ENCODE measurements at regions not wholly inside any gene's neighbourhood (a gene's known extent, or its start where the extent isn't known, plus 50 kb on each side); places are given as distances from the start of the nearest gene placed in this dataset.
A peak's percentile ranks its signal among the peaks of the same experiment; 100 is the strongest.
"Not testable (repeated sequence)": the region's sequence is repeated elsewhere in the genome, so short reads cannot be mapped to it uniquely, and the experiment has no call there.

- DNase-seq (ENCODE audit: low read depth in 2 of 2), result no peak
Measured at GRCh38 chr1:79543394-79543793, 536.9 kb upstream of the ADGRL4 start.

GRCh38 chr1:79539001-79539400 is 532.5 kb upstream of the ADGRL4 start:
- DNase-seq (ENCODE audit: low read depth in 2 of 2), result no peak

- no peak for DNase-seq (ENCODE audit: low read depth in 2 of 2)
Measured at GRCh38 chr1:79532555-79532954, 526.0 kb upstream of the ADGRL4 start.

- DNase-seq (ENCODE audit: low read depth in 2 of 2), result no peak
Measured at GRCh38 chr1:79531790-79532189, 525.3 kb upstream of the ADGRL4 start.

GRCh38 chr1:79530476-79530875 is 523.9 kb upstream of the ADGRL4 start:
- no peak for DNase-seq (ENCODE audit: low read depth in 2 of 2)

DNA sequence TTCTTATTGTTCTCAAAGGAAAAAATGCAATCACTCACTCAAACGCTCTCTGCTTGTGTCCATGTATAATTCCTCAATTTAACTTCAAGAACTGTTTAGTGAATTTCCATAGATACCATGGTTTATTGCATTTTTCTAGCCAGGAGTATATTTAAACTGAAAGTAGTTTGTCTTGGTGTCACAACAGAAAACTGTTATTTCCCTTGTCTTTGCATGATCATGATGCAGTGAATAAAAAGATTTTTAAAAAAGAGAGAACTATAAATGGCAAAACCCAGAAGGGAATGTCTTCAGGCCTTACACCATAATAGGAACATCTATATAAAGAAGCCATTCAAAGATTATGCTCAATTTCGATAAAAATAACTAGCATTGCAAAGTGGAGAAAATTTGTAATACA is 523.5 kb upstream of the ADGRL4 start:
- no peak for DNase-seq (ENCODE audit: low read depth in 2 of 2)

- no peak for DNase-seq (ENCODE audit: low read depth in 2 of 2)
Measured at GRCh38 chr1:79524126-79524525, 517.6 kb upstream of the ADGRL4 start.

DNA sequence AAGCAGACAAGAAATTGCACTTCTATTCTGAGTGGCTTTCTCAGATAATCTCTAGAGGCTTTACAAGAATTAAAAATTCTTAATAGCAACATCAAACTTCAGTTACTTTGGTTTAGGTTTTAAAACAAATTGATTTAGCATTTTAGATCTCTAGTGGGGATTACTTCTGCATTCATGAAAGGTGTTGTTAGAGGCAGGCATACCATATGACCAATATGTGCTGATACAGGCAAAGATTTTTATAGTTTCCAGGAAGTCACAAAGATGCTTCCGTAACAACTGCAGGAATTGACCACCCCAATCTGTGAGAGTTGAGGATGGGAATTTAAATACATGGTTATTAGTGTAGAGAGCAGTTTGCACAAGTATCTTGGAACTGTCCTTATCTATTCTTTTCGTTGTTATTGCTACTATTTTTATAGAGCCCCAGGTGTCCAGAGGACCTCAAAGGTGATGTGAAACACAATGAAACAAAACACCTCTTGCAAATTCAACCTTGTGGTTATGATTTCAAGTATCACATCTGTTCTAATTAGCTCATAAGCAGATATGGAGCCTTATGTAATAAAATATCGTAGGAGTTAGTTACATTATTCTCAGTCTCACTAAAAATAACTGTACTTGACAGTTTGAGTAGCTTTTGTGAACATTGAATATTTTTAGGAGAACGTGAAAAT is 512.7 kb upstream of the ADGRL4 start:
- no peak for DNase-seq (ENCODE audit: low read depth in 2 of 2)

DNA sequence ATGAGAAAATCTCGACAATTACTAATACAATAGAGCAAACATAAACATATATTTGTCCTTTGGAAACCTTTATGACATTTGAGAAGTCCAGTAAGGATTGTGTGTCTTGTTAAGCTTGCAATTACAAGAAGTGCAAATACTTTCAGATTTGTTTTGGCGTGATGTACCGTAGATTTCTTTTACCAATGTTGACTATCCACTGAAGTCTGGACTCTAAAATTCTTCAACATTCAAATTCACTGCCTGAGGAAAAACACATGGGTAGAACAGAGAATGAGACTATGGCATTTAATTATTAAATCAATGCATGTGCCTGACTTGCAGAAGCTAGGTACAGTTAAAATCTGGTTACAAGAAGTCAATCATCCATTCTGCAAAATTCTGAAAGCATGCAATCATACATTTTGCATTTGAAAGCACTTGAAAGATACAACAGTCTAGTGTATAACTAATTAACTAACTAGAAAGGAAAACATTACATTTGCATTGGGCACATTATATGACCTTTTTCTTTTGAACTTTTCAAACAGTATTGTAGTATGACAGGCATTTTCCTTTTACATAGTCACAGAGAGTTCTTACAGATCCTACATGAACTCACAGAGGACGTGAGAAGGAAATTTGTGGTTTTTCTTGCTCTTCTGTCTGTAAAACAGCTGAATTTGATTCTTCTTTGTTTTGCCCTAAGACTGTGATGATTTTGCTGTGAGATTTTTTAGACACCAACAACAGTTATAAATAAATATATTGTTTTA is 511.1 kb upstream of the ADGRL4 start:
- DNase-seq (ENCODE audit: low read depth in 2 of 2), result no peak

GRCh38 chr1:79507770-79508169 is 501.2 kb upstream of the ADGRL4 start:
- DNase-seq (ENCODE audit: low read depth in 2 of 2), result no peak

DNA sequence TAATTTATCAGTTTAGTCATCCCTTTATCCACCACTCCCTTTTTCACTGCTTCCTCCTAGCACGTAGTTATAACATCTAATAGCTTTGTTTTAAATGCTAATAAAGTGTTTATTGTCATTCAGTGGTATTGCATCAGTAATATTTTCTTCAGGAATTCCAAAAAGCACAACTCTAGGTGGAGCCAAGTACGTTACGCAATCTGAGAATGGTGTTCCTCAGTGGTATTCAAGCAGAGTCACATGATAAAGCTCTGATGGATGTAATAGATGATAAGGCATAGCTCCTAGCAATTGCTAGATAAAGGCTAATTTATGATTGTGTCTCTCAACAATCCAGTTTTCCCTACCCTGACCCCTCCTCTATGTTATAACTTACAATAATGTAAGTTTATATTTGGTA is 494.6 kb upstream of the ADGRL4 start:
- DNase-seq (ENCODE audit: low read depth in 2 of 2), result peak in 1 of 2 experiments; percentile 6

GRCh38 chr1:79499541-79499940 is 493.0 kb upstream of the ADGRL4 start:
- no peak for DNase-seq (ENCODE audit: low read depth in 2 of 2)

- peak in 1 of 2 experiments; percentile 14 for DNase-seq (ENCODE audit: low read depth in 2 of 2)
Measured at GRCh38 chr1:79497193-79497773, 490.8 kb upstream of the ADGRL4 start.

- DNase-seq (ENCODE audit: low read depth in 2 of 2), result no peak
Measured at GRCh38 chr1:79496129-79496528, 489.6 kb upstream of the ADGRL4 start.

DNA sequence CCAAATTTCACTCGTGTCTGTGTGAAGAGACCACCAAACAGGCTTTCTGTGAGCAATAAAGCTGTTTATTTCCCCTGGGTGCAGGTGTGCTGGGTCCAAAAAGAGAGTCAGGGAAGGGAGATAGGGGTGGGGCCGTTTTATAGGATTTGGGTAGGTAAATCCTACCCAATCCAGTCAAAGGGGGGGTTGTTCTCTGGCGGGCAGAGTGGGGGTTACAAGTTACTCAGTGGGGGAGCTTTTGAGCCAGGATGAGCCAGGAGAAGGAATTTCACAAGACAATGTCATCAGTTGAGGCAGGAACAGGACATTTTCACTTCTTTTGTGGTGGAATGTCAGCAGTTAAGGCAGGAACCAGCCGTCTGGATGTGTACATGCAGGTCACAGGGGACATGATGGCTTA is 487.2 kb upstream of the ADGRL4 start:
- DNase-seq (ENCODE audit: low read depth in 2 of 2), result not testable (repeated sequence)

DNA sequence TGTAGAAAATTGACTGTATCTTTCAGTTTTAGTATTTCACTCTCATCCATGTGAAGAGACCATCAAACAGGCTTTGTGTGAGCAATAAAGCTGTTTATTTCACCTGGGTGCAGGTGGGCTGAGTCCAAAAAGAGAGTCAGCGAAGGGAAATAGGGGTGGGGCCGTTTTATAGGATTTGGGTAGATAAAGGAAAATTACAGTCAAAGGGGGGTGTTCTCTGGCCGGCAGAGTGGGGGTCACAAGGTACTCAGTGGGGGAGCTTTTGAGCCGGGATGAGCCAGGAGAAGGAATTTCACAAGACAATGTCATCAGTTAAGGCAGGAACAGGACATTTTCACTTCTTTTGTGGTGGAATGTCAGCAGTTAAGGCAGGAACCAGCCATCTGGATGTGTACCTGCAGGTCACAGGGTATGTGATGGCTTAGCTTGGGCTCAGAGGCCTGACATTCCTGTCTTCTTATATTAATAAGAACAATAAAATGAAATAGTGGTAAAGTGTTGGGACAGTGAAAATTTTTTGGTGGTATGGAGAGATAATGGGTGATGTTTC is 482.1 kb upstream of the ADGRL4 start:
- not testable (repeated sequence) for DNase-seq (ENCODE audit: low read depth in 2 of 2)

- no peak for DNase-seq (ENCODE audit: low read depth in 2 of 2)
Measured at GRCh38 chr1:79478728-79479373, 472.3 kb upstream of the ADGRL4 start.

GRCh38 chr1:79478160-79478559 is 471.6 kb upstream of the ADGRL4 start:
- DNase-seq (ENCODE audit: low read depth in 2 of 2), result no peak

DNA sequence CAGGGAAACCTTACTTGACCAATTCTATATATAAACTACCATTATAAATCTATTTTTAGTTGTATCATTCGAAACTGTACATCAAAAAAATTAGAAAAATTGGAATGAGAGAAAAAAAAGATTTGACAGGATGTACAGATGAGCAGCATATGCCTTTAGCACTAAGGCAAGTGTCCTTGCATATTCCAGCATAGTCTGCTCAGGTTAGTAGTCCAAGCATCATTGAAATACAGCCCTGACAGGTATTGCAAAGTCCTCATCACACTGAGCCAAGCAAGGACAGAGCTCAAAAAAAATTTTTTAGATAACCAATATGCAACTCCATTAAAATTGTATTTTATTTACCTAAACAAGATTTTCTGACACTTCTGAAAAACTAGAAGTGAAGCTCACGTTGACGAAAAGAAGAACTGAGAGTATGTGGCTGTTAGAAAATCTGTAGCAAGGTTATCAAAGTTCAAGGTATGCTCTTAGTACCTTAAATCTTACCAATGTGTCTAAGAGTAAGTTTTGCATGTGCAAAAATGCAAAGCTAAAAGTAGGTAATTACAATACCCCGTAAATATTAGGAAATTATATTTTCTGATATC is 465.6 kb upstream of the ADGRL4 start:
- DNase-seq (ENCODE audit: low read depth in 2 of 2), result no peak

DNA sequence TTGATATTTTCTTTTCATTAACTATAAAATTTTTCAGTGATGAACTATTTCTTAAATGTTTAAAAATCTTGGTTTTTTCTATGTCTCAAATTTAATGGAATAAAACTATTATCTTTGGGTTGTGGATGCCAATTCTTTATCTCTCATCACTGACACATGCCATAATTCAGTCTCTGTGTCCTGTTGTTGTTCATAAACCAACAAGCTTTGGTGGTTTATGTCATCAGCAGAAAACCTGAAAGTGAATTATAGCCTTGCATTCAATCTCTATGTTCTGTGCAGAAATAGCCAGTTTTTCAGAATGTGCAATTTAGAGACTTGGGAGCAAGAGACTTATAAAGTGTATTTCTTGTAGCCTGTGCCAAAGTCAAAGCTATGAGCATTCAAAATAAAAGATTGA is 462.6 kb upstream of the ADGRL4 start:
- DNase-seq (ENCODE audit: low read depth in 2 of 2), result no peak

GRCh38 chr1:79460773-79461436 is 454.4 kb upstream of the ADGRL4 start:
- no peak for DNase-seq (ENCODE audit: low read depth in 2 of 2)
